NCI-H2081 treated with DMSO at 0.1 percent for 48 hours (cell line): ENCODE measurements at regions not wholly inside any gene's neighbourhood (a gene's known extent, or its start where the extent isn't known, plus 50 kb on each side); places are given as distances from the start of the nearest gene placed in this dataset.

Experiments
- DNase-seq: peaks from one replicate; lab custom pipeline; 2025; lab: John Stamatoyannopoulos, UW

DNA sequence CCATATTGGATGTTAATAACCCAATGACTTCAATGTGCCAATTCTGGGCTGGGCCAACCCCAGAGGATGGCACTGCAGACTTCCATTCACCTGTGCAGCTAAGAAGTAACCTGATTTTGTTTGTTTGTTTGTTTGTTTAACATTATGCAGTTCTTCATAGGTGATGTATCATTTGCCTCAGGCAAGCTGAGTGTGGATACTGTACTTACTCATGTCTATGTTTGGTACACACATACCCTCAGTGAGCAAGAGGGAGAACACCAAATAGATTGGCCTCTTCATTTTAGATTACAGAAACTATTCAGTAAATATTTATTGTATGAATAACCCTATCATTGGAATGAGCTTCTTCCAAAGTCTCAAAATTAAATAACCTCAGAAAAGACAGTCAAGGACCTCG is 180.2 kb upstream of the SMC2 start:
- DNase-seq: no peak

DNA sequence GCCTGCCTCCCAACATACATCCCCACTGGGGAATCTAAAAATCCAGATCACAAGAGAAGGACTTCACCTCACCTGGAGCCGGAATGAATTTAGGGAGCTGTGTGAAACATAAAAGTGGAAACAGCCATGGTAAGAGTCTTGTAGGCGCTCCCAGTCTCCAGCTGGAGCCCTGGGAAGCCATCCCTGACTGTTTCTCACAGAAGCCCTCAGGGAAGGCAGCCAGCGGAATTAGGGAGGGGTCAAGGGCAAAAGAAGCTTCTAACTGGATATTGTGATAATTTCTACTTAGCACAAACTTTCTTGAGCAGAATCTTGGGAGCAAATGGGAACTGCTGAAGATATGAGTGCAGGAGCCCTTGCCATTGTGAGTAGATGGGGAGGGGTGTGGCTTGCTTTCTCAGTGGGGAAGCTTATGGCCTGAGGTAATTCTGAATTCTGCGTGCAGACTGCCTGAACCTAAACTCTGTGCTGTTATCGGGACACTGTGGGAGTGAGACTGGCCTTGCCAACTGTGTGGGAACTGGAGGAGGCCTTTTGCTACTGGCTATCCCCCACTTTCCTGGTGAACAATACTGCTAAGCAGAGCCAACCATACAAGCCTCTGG is 174.4 kb upstream of the SMC2 start:
- DNase-seq: no peak

DNA sequence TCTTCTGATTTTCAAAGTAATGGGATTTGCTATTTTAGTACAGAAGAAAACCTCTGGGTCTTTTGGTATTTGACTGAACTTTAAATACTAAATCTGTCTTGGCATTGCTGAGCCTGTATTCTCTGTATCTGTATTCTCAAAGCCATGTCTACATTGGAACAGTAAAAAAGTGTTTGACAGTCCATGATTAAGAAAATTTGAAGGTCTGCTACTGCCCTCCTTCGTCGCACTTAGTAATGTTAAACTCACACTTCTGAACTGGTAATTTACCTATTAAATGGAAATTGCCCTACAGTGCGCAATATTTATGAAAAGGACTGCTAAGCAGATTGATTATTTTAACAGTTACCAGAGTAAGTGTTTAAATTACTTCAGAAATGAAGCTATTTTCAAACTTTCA is 165.7 kb upstream of the SMC2 start:
- no peak for DNase-seq

DNA sequence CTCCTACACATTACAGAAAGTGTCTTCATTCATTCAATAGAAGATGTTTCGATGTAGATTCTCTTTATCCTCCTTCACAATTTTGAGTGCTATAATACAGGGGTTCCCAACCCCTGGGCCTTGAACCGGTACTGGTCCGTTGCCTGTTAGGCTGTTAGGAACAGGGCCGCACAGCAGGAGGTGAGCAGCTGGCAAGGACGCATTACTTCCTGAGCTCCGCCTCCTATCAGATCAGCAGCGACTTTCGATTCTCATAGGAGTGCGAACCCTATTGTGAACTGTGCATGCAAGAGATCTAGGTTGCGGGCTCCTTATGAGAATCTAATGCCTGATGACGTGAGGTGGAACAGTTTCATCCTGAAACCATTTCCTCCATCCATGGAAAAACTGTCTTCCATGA is 153.0 kb upstream of the SMC2 start:
- no peak for DNase-seq

DNA sequence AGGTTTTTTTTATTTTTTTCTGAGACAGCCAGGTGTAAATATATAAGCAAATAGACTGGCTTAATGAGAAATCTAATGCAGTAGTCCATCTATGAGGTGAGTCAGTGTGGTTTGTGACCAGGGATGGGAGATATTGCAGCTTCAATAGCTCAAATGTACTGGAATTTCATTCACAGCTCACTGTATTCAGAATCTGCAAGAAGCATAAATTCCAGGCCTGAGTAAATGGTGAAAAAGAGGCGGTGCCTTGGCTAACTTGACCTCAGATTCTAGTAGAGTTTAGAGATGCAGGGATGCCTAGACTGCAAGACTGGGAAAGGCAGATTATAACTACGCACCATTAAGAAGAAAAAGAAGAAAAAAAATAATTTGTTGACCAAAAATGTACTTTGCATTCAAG is 151.9 kb upstream of the SMC2 start:
- DNase-seq: no peak

DNA sequence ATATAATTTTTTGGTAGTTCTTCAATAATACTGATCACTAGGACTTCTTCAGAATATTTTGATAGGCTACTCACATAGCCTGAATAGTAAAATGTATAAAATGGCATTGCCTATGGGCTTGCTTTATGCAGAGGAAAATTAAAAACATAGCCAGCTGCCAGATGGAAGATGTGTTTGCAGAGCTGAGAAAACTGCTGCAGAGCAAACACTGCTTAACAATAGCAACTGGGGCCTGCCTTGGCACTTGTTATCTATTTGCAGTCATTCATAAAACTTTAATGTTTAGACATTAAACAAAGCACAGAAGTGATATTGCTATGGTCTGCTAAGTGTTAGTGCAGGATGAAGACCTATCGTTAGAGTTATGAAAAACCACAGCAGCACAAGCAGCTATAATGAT is 151.5 kb upstream of the SMC2 start:
- peak; percentile 90 for DNase-seq

DNA sequence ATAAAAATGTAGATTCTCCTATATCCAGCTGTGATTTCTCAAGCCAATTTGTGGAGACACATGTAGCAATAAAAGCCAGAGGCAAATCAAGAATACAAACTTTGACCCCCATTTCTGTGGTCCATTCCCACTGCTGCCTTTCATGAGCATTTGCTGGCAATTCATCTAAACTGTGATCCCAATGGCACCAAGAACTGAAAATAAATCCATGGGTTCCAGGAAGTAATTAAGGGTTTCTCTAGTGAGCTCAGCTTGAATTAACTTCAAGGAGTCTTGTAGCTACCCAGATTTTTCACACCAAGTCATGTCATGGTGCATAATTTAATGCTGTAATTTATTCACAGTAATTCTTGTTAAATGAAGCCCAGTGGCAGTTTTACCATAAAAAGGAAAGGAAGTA is 145.0 kb upstream of the SMC2 start:
- DNase-seq: no peak

DNA sequence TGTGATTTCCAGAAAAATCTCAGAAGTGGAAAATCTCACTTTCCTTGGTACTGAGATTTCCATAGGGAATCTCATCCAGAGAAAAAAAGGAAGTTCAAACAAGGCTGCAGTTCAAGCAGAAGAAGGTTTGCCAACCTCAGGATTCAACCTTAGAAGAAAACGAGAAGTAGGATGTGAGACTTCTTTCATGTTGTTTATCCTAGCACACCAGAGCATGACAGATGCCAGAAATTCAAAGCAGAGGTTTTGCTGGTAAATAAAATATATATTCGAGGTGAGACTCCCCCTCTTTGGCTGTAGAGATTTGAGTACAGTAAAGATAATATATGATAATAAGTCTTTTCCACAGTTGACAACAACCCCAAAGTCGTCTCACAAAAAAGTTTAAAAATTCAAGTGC is 116.9 kb upstream of the SMC2 start:
- DNase-seq: no peak

DNA sequence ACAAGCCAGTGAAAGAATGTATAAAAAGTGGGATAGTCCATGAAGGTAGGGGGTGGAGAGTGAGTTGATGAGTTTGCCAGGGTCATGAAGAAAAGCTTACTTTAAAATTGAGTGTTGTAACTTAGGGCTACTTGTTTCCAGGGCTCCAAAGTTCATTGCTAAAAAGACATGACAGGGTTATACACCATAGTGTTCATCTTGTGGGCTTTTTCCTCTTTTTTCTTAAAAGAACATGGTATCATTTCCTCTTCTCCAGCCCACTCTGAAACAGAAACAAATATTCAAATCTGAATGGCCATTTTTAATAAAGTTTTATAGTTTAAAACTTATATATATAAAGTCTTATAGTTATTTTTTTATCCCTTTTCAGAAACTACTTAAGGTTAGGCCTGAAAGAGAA is 115.7 kb upstream of the SMC2 start:
- no peak for DNase-seq

DNA sequence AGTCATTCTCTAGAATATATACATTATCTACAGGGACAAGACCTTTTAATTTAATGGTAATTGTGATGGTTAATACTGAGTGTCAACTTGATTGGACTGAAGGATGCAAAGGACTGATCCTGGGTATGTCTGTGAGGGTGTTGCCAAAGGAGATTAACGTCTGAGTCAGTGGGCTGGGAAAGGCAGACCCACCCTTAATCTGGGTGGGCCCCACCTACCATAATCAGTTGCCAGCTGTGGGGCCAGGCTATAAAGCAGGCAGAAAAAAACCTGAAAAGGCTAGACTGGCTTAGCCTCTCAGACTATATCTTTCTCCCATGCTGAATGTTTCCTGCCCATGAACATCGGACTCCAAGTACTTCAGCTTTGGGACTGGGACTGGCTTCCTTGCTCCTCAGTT is 112.2 kb upstream of the SMC2 start:
- DNase-seq: no peak

DNA sequence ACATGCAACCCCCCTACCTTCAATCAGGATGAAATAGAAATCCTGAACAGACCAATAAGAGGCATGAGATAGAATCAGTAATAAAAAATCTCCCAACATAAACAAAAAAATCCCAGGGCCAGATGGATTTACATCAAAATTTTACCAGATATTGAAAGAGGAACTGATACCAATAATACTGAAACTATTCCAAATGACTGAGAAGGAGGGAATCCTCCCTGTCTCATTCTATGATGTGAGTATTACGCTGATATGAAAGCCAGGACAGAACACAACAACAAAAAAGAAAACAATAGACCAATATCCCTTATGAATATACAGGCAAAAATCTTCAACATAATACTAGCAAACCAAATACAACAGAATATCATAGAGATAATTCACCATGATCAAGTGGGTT is 109.0 kb upstream of the SMC2 start:
- DNase-seq: no peak

DNA sequence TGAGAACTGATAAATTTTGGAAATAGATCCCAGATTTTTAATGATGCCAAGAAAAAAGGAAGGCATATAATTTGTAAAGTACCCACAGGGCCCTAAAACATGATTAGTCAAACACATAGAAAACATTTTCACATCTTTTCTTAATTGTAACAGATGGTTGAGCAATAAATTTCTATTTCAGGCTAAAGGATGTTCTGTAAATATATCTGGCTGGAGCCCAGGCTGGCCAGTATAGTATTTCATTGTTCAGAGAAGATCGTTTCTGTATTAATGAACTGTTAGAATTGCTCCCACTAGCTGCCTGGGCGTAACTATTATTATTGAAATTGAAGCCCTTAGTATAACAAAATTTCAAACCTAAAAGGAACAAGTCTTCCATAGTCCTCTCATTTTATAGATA is 105.3 kb upstream of the SMC2 start:
- DNase-seq: no peak

DNA sequence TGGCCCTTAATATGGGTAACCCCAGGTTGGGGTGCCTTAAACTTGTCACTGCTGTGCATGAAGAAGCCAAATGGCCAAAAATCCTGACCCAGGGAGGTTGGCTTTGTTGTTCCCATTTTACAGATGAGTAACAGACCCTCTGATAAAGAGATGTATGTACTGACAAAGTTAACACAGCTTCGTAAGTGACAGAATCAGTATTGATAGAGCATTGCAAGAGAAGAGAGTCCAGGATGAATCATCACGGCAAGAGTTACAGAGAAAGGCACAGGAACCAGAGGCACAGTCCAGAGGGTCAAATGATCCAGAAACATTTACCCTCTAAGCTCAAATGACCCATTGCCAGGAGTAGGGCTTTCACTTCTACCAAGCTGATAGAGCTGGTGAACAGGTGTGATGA is 103.8 kb upstream of the SMC2 start:
- DNase-seq: no peak

DNA sequence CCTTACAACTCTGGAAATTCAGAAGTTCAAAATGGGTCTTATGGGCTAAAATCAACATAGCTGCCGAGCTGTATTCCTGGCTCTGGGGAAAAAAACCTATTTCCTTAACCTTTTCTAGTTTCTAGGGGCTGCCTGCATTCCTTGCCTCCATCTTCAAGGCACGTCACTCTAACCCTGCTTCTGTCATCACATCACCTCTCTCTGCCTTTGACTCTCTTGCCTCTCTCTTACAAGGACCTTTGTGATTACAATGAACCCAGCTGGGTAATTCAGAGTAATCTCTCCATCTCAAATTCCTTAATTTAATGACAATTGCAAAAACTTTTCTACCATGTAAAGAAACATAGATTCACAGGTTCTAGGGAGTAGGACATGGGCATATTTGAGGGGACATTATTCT is 103.1 kb upstream of the SMC2 start:
- no peak for DNase-seq

DNA sequence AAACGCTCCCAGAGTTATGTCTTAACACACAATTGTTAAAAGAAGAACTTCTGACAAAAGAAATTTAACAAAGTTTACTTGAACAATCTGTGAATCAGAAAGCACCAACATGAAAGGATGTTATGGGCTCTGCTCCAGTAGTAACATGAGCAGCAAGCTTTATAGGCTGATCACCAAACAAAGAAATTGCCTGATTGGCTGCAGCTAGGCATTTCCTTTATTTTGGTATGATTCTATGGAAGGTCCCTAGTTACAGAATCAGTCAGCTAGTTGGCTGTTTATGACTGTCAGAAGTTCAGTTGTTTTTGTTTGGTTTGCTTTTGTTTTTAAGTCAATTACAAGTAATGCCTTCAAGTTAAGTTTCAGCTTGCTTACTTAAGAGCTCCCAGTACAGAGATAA is 102.4 kb upstream of the SMC2 start:
- DNase-seq: no peak

DNA sequence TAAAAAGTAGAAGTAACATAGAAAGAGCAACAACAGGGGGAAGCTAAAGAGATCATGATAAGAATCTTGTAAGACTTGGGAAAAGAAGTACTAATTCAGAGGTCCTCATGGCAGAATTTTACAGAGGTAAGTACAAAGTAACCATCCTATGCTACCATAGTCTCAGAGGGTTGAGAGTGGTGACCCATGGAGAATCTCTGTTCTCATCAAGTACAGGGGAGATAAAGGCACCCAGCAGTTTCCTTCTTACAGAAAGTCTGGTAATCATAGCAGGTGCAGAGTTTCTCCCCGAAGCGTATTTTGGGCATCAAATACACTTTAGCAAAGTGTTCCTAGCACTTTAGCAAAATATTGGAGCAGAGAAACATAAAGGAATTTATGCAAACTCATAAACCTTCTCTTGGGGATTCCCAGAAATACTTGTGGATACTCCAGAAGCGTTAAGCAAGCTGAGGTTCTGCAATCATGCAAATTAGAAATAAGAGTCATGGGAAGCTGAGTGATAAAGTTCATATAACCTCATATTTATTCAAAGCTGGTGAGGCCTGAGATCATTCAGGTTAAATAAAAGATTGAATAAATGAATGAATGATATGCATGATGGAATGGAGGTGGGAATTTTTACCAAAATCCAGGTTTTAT is 101.0 kb upstream of the SMC2 start:
- no peak for DNase-seq

DNA sequence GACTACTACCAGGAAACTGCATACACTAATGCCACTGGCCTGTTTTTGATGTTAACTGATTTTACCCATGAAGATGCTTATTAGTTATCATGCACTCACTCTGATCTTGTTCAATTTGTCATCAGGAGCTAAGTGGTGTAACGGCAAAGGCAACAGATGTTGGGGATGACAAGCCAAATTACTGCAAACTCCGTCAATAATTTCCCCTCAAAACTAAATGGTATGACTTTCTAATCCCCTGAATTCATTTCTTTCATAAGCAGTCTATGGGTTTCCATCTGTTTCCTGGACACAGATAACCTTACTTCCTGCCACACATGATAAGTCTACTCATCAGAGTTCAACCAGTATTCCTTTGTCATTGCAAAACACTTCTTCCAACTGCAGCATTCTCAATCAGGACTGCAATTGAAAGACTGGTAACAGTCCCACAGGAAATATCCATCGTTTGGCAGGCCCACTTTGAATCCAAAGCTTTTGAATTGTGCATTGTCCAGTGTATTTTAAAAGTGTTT is 96.2 kb upstream of the SMC2 start:
- no peak for DNase-seq

DNA sequence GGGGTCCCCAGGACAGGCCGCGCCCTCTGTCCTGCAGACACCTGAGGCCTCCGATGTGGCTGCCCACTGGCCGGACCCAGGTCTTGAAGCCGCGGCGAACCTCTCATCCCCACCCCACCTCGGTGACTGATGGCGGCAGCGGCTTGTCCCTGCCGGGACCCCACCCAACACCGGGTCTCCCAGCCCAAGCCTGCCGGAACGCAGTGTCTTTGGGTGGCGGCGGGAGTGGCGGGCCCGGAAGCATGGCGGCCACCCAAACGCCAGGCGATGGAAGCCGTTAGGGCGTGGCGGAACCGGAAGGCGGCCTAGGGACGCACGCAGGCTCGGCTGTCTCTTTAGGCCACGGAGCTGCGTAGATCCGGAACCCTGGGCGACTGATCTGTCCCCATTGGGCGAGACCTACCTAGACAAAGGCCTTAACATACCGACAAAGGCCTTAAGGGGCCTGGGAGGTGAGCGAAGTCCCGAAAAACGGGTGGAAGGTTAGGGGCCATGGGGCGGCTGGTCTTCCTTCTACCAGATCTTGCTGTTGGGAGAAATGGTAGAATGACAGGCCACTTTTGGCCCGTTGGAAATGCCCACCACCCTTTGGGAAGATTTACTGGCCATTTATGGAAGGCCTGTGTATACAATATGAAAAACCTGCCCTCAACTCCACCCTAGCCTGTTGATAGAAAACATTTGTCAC is 94.6 kb upstream of the SMC2 start:
- no peak for DNase-seq

DNA sequence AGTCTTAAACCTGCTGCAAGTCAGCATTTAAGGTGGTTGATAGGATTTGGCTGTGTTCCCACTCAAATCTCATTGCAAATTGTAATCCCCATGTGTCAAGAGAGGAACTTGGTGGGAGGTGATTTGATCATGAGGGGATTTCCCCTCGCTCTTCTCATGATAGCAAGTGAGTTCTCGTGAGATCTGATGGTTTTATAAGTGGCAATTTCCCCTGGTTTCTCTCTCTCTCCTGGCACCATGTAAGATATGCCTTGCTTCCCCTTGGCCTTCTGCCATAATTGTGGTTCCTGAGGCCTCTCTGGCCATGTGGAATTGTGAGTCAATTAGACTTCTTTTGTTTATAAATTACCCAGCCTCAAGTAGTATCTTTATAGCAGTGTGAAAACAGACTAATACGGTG is 84.3 kb upstream of the SMC2 start:
- DNase-seq: no peak

DNA sequence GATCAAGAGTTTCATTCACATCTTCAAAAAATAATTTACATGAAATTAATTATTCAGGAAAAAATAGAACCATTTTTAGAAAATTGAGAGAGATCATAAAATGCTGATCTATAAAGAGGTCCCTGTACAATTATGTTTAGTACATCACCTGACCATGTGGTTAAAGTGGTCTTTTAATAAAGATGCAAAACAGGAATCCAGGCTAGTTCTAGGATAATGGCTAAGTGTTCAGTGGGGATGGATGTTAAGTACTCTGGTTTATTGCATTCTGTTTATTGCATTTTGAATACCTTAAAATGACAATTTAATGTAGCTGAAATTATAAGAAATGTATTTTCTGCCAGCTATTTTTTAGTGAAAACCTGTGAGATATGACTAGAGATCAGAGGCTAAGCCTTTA is 72.0 kb upstream of the SMC2 start:
- no peak for DNase-seq

DNA sequence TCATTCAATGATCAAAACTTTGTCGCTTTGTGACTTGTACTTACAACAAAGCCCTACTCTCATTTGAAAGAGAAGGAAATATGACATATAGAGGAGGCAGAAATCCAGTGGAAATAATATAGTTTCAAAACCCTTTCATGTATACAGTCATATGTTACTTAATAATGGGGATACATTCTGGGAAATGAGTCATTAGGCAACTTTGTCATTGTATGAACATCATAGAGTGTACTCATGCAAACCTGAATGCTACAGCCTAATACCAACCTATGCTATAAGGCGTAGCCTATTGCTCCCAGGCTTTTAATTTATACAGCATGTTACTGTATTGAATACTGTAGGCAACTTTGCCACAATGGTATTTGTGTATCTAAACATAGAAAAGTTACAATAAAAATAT is 69.0 kb upstream of the SMC2 start:
- DNase-seq: no peak

DNA sequence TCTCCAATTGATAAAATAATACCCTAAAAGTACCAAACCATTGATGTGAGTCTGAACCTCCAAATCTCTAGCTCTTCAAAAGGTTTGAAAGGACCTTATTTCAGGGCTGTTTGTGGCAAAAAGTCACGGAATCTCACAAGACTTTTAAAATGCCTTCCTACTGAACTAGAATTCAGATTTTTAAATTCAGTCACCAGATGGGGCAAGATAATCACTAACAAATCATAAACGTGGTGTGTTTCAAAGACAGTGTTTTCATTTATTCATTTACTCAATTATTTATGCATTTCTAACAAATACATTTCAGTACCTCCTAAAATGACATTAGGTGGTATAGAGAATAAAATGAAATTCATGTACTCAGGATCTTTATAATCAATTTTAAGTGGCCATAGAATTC is 68.2 kb upstream of the SMC2 start:
- DNase-seq: no peak

DNA sequence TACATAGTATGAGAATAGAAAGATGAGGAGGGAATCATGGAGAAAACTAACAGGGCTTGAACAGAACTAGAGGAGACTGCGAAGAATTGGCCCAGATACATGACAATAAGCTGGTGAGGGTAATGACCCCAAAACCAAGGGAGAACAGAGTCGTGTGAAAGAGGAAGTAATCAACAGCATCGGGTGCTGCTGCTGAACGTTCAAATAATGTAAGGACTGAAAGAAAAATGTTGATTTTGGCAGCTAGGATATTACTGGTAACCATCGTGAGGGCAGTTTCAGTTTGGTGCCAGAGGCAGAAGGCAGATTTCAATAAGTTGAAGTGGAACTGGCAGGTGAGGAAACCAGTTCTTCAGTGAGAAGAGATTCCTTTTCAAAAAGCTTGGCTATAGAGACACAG is 66.8 kb upstream of the SMC2 start:
- peak; percentile 39 for DNase-seq

DNA sequence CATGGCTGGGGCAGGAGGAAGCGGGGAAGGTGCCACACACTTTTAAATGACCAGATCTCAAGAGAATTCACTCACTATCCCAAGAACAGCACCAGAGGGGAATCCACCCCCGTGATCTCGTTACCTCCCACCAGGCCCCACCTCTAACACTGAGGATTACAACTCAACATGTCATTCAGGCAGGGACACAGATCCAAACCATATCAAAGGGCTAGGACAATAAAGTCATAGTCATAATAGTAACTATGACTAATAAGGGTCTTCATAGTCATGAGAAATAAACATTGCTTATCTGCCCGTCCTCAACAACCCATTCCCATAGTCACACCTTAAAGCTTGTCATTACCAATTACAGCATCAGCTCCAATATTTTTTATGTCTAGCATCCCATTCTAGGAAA is 65.3 kb upstream of the SMC2 start:
- DNase-seq: no peak
